Breast epithelium (tissue), 3 donors: ENCODE measurements at regions not wholly inside any gene's neighbourhood (a gene's known extent, or its start where the extent isn't known, plus 50 kb on each side); places are given as distances from the start of the nearest gene placed in this dataset.

Source experiments
- POLR2AphosphoS5 ChIP-seq, 3 donors: sonication (generic); formaldehyde crosslinking; IDR thresholded peaks; one replicate each; pipeline ENCODE4 v1.6.1; 2017; ENCODE audit warnings: antibody characterized with exemption in 3 of 3
- TF ChIP-seq, protein P1 (sequence below), 3 donors: fragments of 450-650 bp; IDR thresholded peaks; one replicate each; pipeline ENCODE4 v1.5.1; 2016 to 2017; ENCODE audit warnings: antibody characterized with exemption in 3 of 3, mild to moderate bottlenecking in 3 of 3, moderate library complexity in 3 of 3

DNA sequence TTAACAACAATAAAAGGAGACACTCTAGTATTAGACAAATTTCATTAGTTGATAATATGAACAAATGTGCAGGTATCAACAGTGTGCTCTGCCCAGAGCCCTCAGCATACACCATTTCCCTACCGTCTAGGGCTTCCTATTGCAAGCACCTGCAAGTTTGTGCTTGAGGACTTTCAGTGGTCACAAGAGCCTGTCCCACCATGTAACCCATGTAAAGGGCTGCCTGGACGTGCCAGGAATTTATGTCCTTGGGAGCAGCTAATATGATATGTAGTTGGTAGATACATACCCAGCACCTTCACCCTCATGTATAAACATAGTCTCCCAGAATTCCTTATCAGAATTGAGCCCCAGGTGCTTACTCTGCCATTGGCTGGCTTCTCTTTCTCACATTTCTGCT is 128.0 kb downstream of the UFM1 start:
- TF ChIP-seq, protein P1, sequence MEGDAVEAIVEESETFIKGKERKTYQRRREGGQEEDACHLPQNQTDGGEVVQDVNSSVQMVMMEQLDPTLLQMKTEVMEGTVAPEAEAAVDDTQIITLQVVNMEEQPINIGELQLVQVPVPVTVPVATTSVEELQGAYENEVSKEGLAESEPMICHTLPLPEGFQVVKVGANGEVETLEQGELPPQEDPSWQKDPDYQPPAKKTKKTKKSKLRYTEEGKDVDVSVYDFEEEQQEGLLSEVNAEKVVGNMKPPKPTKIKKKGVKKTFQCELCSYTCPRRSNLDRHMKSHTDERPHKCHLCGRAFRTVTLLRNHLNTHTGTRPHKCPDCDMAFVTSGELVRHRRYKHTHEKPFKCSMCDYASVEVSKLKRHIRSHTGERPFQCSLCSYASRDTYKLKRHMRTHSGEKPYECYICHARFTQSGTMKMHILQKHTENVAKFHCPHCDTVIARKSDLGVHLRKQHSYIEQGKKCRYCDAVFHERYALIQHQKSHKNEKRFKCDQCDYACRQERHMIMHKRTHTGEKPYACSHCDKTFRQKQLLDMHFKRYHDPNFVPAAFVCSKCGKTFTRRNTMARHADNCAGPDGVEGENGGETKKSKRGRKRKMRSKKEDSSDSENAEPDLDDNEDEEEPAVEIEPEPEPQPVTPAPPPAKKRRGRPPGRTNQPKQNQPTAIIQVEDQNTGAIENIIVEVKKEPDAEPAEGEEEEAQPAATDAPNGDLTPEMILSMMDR (IDR thresholded peaks at IDR 0.05), result no peak
- no peak for TF ChIP-seq POLR2AphosphoS5 (IDR thresholded peaks at IDR 0.05)
